ENCODE measurements at regions not wholly inside any gene's neighbourhood (a gene's known extent, or its start where the extent isn't known, plus 50 kb on each side); places are given as distances from the start of the nearest gene placed in this dataset.

- no peak for DNase-seq (ENCODE audit: low read depth, low spot score)
- TF ChIP-seq, protein P1, sequence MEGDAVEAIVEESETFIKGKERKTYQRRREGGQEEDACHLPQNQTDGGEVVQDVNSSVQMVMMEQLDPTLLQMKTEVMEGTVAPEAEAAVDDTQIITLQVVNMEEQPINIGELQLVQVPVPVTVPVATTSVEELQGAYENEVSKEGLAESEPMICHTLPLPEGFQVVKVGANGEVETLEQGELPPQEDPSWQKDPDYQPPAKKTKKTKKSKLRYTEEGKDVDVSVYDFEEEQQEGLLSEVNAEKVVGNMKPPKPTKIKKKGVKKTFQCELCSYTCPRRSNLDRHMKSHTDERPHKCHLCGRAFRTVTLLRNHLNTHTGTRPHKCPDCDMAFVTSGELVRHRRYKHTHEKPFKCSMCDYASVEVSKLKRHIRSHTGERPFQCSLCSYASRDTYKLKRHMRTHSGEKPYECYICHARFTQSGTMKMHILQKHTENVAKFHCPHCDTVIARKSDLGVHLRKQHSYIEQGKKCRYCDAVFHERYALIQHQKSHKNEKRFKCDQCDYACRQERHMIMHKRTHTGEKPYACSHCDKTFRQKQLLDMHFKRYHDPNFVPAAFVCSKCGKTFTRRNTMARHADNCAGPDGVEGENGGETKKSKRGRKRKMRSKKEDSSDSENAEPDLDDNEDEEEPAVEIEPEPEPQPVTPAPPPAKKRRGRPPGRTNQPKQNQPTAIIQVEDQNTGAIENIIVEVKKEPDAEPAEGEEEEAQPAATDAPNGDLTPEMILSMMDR (IDR thresholded peaks at IDR 0.05; ENCODE audit: low read depth, low read length): no peak
- in situ Hi-C loops (cut with HindIII; ENCODE audit: low sequenced_read_pairs): no loop called here
- H3K4me3 ChIP-seq (ENCODE audit: low read depth, low read length): no peak overlapping the region
These were observed 260.5 kb downstream of the CCDC85A start for GRCh38 chr2:56444339-56444738.

DNA sequence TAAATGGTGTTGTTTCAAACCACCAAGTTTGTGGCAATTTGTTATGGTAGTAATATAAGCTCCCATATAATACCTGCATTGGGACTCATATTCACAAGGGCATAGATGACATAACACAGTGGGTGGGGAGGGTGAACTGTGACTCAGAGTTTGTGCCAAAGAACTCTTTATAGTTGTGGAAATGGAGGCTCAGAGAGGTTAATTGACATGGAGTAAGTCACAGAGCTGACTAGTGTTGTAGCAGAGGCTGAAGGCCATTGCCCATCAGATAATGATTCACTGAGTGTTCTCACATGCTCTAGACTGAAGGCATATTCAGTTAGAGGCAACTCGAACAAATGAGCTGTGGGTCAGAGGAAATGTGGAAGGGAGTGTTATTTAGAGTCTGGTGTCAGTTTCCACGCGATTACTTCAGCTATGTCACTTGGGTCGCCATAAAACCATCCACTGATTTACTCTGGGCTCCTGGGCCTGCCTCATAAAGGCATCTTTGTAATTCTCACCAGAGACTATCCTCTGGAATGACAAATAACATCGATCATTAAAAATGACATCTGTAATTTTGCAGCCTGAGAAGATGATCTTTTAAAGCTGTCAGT is 264.7 kb downstream of the CCDC85A start:
- no peak for DNase-seq (ENCODE audit: low read depth, low spot score)
- TF ChIP-seq, protein P1 (IDR thresholded peaks at IDR 0.05; ENCODE audit: low read depth, low read length): no peak
- in situ Hi-C loops (cut with HindIII; ENCODE audit: low sequenced_read_pairs): no loop called here
- H3K4me3 ChIP-seq (ENCODE audit: low read depth, low read length): no peak overlapping the region

DNA sequence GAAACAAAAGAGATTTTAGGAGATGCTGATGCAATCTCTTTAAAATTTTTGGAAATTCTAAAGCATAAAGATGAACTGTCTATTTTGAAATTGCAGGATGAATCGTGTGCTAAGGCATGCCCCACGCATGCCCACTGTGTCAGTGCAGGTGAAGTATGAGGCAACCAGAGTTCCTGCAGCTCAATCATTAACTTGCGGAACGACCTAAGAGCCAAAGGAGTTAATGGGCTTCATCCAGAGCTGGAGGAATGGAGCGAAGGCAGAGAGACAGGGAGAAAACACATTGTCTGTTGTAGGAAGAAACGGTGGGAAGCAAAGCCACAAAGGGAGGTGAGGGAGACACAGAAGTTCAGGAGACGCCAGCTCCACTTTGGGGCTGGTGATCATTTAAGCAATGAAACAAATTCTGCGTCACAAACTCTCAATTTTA is 265.2 kb downstream of the CCDC85A start:
- H3K4me3 ChIP-seq (ENCODE audit: low read depth, low read length): no peak overlapping the region
- TF ChIP-seq, protein P1 (IDR thresholded peaks at IDR 0.05; ENCODE audit: low read depth, low read length): no peak
- in situ Hi-C loops (cut with HindIII; ENCODE audit: low sequenced_read_pairs): no loop called here
- DNase-seq (ENCODE audit: low read depth, low spot score): no peak

DNA sequence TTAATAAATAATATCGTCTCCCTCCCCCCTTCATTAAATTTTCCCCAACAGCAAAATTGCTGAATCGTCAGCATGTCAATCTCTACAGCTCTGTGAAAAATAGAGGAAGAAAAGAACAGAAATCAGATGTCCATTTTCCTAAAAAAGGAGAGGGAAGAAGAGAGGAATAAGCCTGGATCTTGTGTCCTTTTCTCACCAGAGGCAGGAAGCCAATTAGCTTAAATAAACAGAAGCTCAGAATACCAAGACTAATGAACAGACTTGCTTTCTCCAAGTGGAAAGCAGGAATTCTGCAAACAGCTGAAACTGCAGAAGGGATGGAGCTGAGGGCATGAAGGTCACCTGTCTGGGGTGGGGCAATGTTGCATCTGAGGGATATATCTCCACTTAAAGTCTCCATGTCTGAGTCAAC is 265.7 kb downstream of the CCDC85A start:
- DNase-seq (ENCODE audit: low read depth, low spot score): no peak
- no peak overlapping the region for H3K4me3 ChIP-seq (ENCODE audit: low read depth, low read length)
- in situ Hi-C loops (cut with HindIII; ENCODE audit: low sequenced_read_pairs): no loop called here
- TF ChIP-seq, protein P1 (IDR thresholded peaks at IDR 0.05; ENCODE audit: low read depth, low read length): no peak

GRCh38 chr2:56450047-56450446 is 266.3 kb downstream of the CCDC85A start:
- in situ Hi-C loops (cut with HindIII; ENCODE audit: low sequenced_read_pairs): no loop called here
- no peak overlapping the region for H3K4me3 ChIP-seq (ENCODE audit: low read depth, low read length)
- no peak for DNase-seq (ENCODE audit: low read depth, low spot score)
- TF ChIP-seq, protein P1 (IDR thresholded peaks at IDR 0.05; ENCODE audit: low read depth, low read length): no peak

DNA sequence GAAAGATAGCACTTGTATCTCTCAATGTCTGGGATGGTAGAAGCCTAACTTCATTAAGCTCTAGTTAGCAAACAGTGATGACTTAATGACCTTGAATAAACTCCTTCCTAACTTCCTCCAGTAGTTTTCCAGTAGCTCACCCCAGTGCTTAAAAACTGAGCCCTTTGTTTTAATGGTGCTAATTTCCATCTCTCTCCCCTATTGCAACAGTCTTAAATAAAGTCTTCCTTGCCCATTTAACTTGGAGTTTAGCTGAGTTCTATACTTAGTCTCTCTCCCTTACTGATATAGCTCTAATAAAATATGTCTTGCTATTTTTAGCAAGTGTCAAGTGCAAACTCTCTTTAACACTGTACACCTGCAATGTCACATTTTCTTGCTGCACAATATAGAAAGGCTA is 267.0 kb downstream of the CCDC85A start:
- TF ChIP-seq, protein P1 (IDR thresholded peaks at IDR 0.05; ENCODE audit: low read depth, low read length): no peak
- H3K4me3 ChIP-seq (ENCODE audit: low read depth, low read length): no peak overlapping the region
- in situ Hi-C loops (cut with HindIII; ENCODE audit: low sequenced_read_pairs): no loop called here
- DNase-seq (ENCODE audit: low read depth, low spot score): no peak

All from astrocyte of the spinal cord (primary cell).